K562 (cell line): ENCODE measurements at regions not wholly inside any gene's neighbourhood (a gene's known extent, or its start where the extent isn't known, plus 50 kb on each side); places are given as distances from the start of the nearest gene placed in this dataset.

Experiments used
- CTCF ChIP-seq, 3 experiments: IDR thresholded peaks in 2 of 3; conservative IDR thresholded peaks in 1 of 3; 2 replicates each; pipeline ENCODE4 v1.5.1; 2011 to 2012; ENCODE audit warnings: low read length in 3 of 3, mild to moderate bottlenecking in 3 of 3, control low read depth in 2 of 3, improper control_type of control experiment in 1 of 3, inconsistent platforms in 1 of 3, low read depth in 1 of 3, mixed read lengths in 1 of 3, moderate library complexity in 1 of 3; ENCODE audit not compliant: insufficient read depth in 2 of 3
- FOXK2 ChIP-seq, 2 experiments: fragments of 450-650 bp; IDR thresholded peaks in 1 of 2; conservative IDR thresholded peaks in 1 of 2; 2 replicates each; pipeline ENCODE4 v1.6.1; 2016; ENCODE audit warnings: low read depth in 2 of 2, mild to moderate bottlenecking in 1 of 2
- HNRNPUL1 ChIP-seq: fragments of 200-400 bp; formaldehyde crosslinking; IDR thresholded peaks from 2 replicates; pipeline ENCODE4 v1.6.1; 2017; ENCODE audit warnings: low read length
- JUND ChIP-seq, 2 experiments: IDR thresholded peaks; 2 replicates in 1 of 2; 3 replicates in 1 of 2; pipeline ENCODE4 v1.6.1; 2011; ENCODE audit warnings: borderline replicate concordance in 2 of 2, low read depth in 2 of 2, low read length in 2 of 2, improper control_type of control experiment in 1 of 2, missing biosample characterization in 1 of 2, missing genetic modification characterization in 1 of 2, missing genetic modification reagents in 1 of 2
- MAX ChIP-seq: sonication (generic); formaldehyde crosslinking; IDR thresholded peaks from 2 replicates; pipeline ENCODE4 v1.9.0; 2022; ENCODE audit warnings: mild to moderate bottlenecking, missing genetic modification reagents
- PTTG1 ChIP-seq: fragments of 450-650 bp; IDR thresholded peaks from 2 replicates; pipeline ENCODE4 v1.6.1; 2016; ENCODE audit warnings: low read depth, mild to moderate bottlenecking, missing genetic modification characterization, missing compliant biosample characterization
- REST ChIP-seq, 2 experiments: fragments of 450-650 bp; formaldehyde crosslinking in 1 of 2; IDR thresholded peaks; 2 replicates each; pipeline versions ENCODE4 v1.4.0 to v1.6.1; 2014 to 2020; ENCODE audit warnings: mild to moderate bottlenecking in 2 of 2, borderline replicate concordance in 1 of 2, low read depth in 1 of 2
- ZNF282 ChIP-seq: sonication (generic); formaldehyde crosslinking; IDR thresholded peaks from 2 replicates; pipeline ENCODE4 v1.8.1; 2023; ENCODE audit warnings: missing genetic modification reagents
- TF ChIP-seq, protein P1 (sequence below): IDR thresholded peaks from 2 replicates; pipeline ENCODE4 v1.6.1; 2016; ENCODE audit warnings: missing genetic modification characterization, missing compliant biosample characterization
- TF ChIP-seq, protein P2 (sequence below): sonication (generic); formaldehyde crosslinking; IDR thresholded peaks from 2 replicates; pipeline ENCODE4 v1.8.1; 2023; ENCODE audit warnings: mild to moderate bottlenecking, missing genetic modification reagents
- TF ChIP-seq, protein P3 (sequence below): IDR thresholded peaks from 3 replicates; pipeline ENCODE4 v1.6.1; 2011; ENCODE audit warnings: borderline replicate concordance, mild to moderate bottlenecking; ENCODE audit not compliant: insufficient read length, insufficient read depth

- TF ChIP-seq FOXK2 (conservative IDR thresholded peaks at IDR 0.05 in 1 of 2, IDR thresholded peaks at IDR 0.05 in 1 of 2; ENCODE audit: low read depth in 2 of 2) (no peak), CTCF (IDR thresholded peaks at IDR 0.05 in 2 of 3, conservative IDR thresholded peaks at IDR 0.05 in 1 of 3; ENCODE audit: insufficient read depth in 2 of 3, low read depth in 1 of 3, low read length in 3 of 3) (no peak), PTTG1 (tag) (no peak), REST (IDR thresholded peaks at IDR 0.05; ENCODE audit: borderline replicate concordance) (no peak), REST (CRISPR knock-in tag; IDR thresholded peaks at IDR 0.05; ENCODE audit: low read depth) (no peak), ZNF282 (CRISPR knock-in tag) (no peak), HNRNPUL1 (no peak), JUND (IDR thresholded peaks at IDR 0.05; ENCODE audit: borderline replicate concordance, low read depth, low read length) (no peak), JUND (tag; IDR thresholded peaks at IDR 0.05; ENCODE audit: borderline replicate concordance, low read depth, low read length) (no peak), MAX (CRISPR knock-in tag) (no peak)
- TF ChIP-seq, protein P1, sequence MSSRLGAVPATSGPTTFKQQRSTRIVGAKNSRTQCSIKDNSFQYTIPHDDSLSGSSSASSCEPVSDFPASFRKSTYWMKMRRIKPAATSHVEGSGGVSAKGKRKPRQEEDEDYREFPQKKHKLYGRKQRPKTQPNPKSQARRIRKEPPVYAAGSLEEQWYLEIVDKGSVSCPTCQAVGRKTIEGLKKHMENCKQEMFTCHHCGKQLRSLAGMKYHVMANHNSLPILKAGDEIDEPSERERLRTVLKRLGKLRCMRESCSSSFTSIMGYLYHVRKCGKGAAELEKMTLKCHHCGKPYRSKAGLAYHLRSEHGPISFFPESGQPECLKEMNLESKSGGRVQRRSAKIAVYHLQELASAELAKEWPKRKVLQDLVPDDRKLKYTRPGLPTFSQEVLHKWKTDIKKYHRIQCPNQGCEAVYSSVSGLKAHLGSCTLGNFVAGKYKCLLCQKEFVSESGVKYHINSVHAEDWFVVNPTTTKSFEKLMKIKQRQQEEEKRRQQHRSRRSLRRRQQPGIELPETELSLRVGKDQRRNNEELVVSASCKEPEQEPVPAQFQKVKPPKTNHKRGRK (tag) = no peak
- TF ChIP-seq, protein P2, sequence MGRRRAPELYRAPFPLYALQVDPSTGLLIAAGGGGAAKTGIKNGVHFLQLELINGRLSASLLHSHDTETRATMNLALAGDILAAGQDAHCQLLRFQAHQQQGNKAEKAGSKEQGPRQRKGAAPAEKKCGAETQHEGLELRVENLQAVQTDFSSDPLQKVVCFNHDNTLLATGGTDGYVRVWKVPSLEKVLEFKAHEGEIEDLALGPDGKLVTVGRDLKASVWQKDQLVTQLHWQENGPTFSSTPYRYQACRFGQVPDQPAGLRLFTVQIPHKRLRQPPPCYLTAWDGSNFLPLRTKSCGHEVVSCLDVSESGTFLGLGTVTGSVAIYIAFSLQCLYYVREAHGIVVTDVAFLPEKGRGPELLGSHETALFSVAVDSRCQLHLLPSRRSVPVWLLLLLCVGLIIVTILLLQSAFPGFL (CRISPR knock-in tag) = no peak
- TF ChIP-seq, protein P3, sequence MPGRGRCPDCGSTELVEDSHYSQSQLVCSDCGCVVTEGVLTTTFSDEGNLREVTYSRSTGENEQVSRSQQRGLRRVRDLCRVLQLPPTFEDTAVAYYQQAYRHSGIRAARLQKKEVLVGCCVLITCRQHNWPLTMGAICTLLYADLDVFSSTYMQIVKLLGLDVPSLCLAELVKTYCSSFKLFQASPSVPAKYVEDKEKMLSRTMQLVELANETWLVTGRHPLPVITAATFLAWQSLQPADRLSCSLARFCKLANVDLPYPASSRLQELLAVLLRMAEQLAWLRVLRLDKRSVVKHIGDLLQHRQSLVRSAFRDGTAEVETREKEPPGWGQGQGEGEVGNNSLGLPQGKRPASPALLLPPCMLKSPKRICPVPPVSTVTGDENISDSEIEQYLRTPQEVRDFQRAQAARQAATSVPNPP = no peak
Observed at GRCh38 chr2:157056200-157056676, 201.3 kb upstream of the GALNT5 start.
